GM12865 (cell line): ENCODE measurements at regions not wholly inside any gene's neighbourhood (a gene's known extent, or its start where the extent isn't known, plus 50 kb on each side); places are given as distances from the start of the nearest gene placed in this dataset.

ENCODE experiments used
- DNase-seq: peaks from one replicate; pipeline ENCODE4 v3.0.0; 2010; ENCODE audit warnings: low read depth
- H3K4me3 ChIP-seq: 2 replicates; pipeline ENCODE4 v1.5.1; 2011; ENCODE audit warnings: mild to moderate bottlenecking, low read depth, low read length, control low read depth
- CTCF ChIP-seq: IDR thresholded peaks from 2 replicates; pipeline ENCODE4 v1.5.1; 2011; ENCODE audit warnings: low read length, control low read depth, low read depth, inconsistent platforms; ENCODE audit not compliant: insufficient read depth; ENCODE audit errors: missing control alignments

- no peak for TF ChIP-seq CTCF
- no peak for DNase-seq
- no peak overlapping the region for H3K4me3 ChIP-seq
Observed at GRCh38 chr2:129656081-129656598, 323.3 kb upstream of the RAB6C start.

GRCh38 chr2:129658430-129658829 is 321.0 kb upstream of the RAB6C start:
- no peak for TF ChIP-seq CTCF
- no peak overlapping the region for H3K4me3 ChIP-seq
- DNase-seq, result no peak

GRCh38 chr2:129661935-129662334 is 317.5 kb upstream of the RAB6C start:
- DNase-seq, result no peak
- H3K4me3 ChIP-seq, result no peak overlapping the region
- no peak for TF ChIP-seq CTCF

DNA sequence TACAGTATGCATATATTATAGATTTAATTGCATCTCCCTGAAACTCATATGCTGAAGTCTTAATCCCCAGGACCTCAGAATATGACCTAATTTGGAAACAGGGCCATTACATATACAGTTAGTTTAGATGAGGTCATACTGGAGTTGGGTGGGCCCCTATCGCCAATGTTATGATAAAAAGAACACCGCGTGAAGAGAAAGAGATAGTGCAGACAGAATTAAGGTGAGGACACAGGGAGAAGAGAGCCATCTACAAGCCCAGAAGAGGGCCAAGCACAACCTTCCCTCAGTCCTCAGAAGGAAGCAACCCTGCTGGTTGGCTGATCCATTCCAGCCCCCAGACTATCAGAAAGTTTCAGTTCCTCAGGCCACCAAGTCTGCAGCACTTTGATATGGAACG is 311.9 kb upstream of the RAB6C start:
- no peak overlapping the region for H3K4me3 ChIP-seq
- no peak for DNase-seq
- TF ChIP-seq CTCF, result no peak

DNA sequence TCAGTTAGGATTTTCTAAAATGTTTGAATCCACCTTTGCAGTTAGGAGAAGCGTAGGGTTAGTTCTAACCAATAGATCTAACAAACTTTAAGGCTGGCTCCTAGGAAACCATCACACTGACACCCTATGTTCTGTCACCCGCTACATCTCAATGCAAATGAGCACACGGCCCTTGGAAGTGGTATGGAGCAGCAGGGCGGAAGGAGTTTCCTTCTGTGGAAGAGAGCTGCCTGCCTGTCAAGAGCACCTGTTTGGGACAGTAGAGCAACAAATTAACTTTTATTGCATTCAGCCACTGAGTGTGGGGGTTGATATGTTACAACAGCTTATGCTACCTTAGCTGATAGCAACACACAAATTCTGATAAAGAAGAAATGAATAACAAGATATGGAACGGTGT is 306.9 kb upstream of the RAB6C start:
- TF ChIP-seq CTCF, result no peak
- DNase-seq, result no peak
- no peak overlapping the region for H3K4me3 ChIP-seq

DNA sequence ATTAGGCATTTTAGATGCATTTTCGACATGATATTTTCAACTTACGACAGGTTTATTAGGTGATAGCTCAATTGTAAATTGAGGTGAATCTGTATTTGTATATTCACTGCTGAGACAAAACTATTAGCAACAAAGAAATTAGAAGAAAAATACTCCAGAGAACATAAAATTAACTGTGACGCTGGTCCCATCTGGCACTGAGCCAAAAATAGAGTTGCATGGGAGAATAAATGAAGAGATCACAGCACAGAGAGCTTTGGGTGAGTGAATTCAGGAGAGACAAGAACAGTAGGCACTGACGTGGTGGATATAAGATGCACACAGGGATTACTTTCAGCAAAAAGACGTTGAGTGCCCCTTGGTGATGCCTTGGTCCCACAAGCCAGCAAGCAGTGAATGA is 306.2 kb upstream of the RAB6C start:
- no peak overlapping the region for H3K4me3 ChIP-seq
- DNase-seq, result no peak
- TF ChIP-seq CTCF, result no peak
